ENCODE measurements at regions not wholly inside any gene's neighbourhood (a gene's known extent, or its start where the extent isn't known, plus 50 kb on each side); places are given as distances from the start of the nearest gene placed in this dataset.

DNA sequence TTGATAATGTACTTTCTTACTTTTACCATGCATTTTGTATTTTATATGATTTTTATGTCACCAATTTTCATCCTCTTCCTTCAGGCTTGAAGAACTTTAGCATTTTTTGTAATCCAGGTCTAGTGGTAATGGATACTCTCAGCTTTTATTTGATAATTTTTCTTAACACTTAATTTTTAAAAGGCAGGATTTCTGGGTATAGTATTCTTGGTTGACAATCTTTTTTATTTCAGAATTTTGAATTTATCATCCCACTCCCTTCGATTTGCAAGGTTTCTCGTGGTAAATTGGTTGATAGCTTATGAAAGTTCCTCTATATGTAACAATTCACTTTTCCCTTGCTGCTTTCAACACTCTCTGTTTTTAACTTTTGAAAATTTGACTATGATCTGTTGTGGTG is 363.7 kb downstream of the HTR7 start:
- Histone ChIP-seq H3K27me3 (ENCODE audit: control insufficient read depth, insufficient read depth, low read length) (no peaks in the 10 kb centered on the region), H3K36me3 (ENCODE audit: control insufficient read depth, insufficient read depth, low read length) (no peaks in the 10 kb centered on the region), H3K4me3 (ENCODE audit: low read depth, low read length) (no peak overlapping the region)
- TF ChIP-seq, protein P1, sequence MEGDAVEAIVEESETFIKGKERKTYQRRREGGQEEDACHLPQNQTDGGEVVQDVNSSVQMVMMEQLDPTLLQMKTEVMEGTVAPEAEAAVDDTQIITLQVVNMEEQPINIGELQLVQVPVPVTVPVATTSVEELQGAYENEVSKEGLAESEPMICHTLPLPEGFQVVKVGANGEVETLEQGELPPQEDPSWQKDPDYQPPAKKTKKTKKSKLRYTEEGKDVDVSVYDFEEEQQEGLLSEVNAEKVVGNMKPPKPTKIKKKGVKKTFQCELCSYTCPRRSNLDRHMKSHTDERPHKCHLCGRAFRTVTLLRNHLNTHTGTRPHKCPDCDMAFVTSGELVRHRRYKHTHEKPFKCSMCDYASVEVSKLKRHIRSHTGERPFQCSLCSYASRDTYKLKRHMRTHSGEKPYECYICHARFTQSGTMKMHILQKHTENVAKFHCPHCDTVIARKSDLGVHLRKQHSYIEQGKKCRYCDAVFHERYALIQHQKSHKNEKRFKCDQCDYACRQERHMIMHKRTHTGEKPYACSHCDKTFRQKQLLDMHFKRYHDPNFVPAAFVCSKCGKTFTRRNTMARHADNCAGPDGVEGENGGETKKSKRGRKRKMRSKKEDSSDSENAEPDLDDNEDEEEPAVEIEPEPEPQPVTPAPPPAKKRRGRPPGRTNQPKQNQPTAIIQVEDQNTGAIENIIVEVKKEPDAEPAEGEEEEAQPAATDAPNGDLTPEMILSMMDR (IDR thresholded peaks at IDR 0.05; ENCODE audit: insufficient read depth, low read length, poor library complexity, severe bottlenecking) = no peak
- no peak for DNase-seq (ENCODE audit: low read depth)

DNA sequence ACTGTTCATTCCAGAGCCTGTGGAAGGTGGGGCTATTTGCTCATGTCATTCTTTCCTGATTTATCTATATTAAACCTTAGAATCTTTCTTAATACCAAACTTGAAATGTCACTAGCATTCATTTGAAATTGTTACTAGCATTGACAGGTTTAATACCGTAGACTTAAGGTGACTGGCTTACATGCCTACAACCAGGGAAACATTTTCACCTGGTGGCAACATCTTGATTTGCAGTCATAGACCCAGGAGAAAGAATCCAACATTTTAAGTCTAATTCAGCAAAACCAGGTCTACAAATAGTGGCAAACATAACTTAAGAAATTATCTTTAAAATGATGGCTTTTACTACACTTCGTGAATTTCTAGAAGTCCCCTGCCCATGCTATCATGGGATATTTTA is 353.7 kb downstream of the HTR7 start:
- no peak overlapping the region for H3K4me3 ChIP-seq (ENCODE audit: low read depth, low read length)
- H3K36me3 ChIP-seq (ENCODE audit: control insufficient read depth, insufficient read depth, low read length) = no peaks in the 10 kb centered on the region
- H3K27me3 ChIP-seq (ENCODE audit: control insufficient read depth, insufficient read depth, low read length) = no peaks in the 10 kb centered on the region
- TF ChIP-seq, protein P1 (IDR thresholded peaks at IDR 0.05; ENCODE audit: insufficient read depth, low read length, poor library complexity, severe bottlenecking) = no peak
- no peak for DNase-seq (ENCODE audit: low read depth)

DNA sequence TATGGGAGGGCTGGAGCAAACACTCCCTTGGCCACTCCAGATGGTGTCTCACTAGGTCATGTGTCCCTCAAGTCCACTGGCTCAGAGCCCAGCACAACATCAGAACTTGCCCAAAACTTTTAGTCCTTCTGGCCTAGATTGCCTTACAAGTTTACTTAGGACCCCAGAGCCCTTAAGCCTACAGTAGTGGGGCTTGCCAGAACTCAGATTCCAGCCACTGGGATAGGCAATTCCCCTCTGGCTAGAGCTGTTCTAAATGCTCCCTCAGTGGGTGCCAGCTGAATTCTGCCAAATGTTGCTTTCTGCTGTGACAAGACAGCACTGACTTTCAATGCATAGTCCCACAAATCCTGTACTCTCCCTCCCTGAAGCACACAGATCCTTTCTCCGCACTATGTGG is 331.1 kb downstream of the HTR7 start:
- Histone ChIP-seq H3K36me3 (ENCODE audit: control insufficient read depth, insufficient read depth, low read length) (no peaks in the 10 kb centered on the region), H3K4me3 (ENCODE audit: low read depth, low read length) (no peak overlapping the region), H3K27me3 (ENCODE audit: control insufficient read depth, insufficient read depth, low read length) (no peaks in the 10 kb centered on the region)
- DNase-seq (ENCODE audit: low read depth) = no peak
- TF ChIP-seq, protein P1 (IDR thresholded peaks at IDR 0.05; ENCODE audit: insufficient read depth, low read length, poor library complexity, severe bottlenecking) = no peak

DNA sequence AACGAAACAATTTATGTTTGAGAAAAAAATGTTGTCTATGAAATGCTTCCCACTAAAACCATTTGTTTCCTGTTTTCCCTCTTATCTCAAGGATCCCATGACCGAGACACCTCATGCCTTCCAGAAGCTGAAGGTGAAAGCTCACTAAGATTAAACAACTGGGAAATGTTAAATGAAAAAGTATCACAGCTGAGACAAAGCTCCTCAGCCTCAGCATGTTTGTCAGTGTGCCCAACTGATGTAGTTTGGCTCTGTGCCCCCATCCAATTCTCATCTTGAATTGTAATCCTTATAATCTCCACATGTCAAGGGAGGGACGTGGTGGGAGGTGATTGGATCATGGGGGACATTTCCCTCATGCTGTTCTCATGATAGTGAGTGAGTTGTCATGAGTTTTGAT is 327.3 kb downstream of the HTR7 start:
- H3K4me3 ChIP-seq (ENCODE audit: low read depth, low read length) = no peak overlapping the region
- no peaks in the 10 kb centered on the region for H3K27me3 ChIP-seq (ENCODE audit: control insufficient read depth, insufficient read depth, low read length)
- no peak for DNase-seq (ENCODE audit: low read depth)
- TF ChIP-seq, protein P1 (IDR thresholded peaks at IDR 0.05; ENCODE audit: insufficient read depth, low read length, poor library complexity, severe bottlenecking) = no peak
- no peaks in the 10 kb centered on the region for H3K36me3 ChIP-seq (ENCODE audit: control insufficient read depth, insufficient read depth, low read length)

DNA sequence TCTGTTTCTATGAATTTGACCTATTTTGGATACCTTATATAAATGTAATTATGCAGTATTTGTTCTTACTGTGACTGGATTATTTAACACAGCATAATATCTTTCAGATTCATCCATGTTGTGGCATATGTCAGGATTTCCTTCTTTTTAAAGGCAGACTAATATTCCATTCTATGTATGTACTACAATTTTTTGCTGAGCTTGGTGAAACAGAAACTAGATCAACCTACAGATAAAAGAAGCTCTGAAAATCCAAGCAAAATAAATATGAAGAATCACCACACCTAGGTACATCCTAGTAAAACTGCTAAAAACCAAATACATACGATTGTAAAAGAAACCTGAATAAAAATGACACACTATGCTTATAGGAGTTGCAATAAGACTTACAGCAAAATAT is 300.5 kb downstream of the HTR7 start:
- TF ChIP-seq, protein P1 (IDR thresholded peaks at IDR 0.05; ENCODE audit: insufficient read depth, low read length, poor library complexity, severe bottlenecking) = no peak
- no peak for DNase-seq (ENCODE audit: low read depth)
- Histone ChIP-seq H3K4me3 (ENCODE audit: low read depth, low read length) (no peak overlapping the region), H3K27me3 (ENCODE audit: control insufficient read depth, insufficient read depth, low read length) (no peaks in the 10 kb centered on the region), H3K36me3 (ENCODE audit: control insufficient read depth, insufficient read depth, low read length) (no peaks in the 10 kb centered on the region)

DNA sequence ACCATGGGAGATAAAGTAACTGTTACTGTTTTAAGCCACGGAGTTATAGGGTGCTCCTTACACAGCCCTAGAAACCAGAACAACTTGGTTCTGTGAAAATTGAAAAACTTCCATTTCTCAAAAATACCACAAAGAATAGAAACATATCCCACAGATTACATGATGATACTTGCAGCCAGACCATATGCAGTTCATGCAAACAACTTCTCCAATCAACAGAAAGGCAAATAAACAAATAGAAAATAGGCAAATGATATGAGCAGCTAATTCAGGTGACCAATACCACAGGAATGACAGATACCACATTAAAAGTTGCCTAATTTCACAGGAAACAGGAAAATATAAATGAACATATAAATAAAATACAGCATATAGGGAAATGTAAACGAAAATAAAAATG is 297.5 kb downstream of the HTR7 start:
- Histone ChIP-seq H3K36me3 (ENCODE audit: control insufficient read depth, insufficient read depth, low read length) (no peaks in the 10 kb centered on the region), H3K27me3 (ENCODE audit: control insufficient read depth, insufficient read depth, low read length) (no peaks in the 10 kb centered on the region), H3K4me3 (ENCODE audit: low read depth, low read length) (no peak overlapping the region)
- DNase-seq (ENCODE audit: low read depth) = no peak
- TF ChIP-seq, protein P1 (IDR thresholded peaks at IDR 0.05; ENCODE audit: insufficient read depth, low read length, poor library complexity, severe bottlenecking) = no peak

Data from kidney epithelial cell (primary cell).